Ishikawa (cell line): ENCODE measurements at regions not wholly inside any gene's neighbourhood (a gene's known extent, or its start where the extent isn't known, plus 50 kb on each side); places are given as distances from the start of the nearest gene placed in this dataset.

ENCODE experiments used
- CEBPB ChIP-seq: IDR thresholded peaks from 2 replicates; pipeline ENCODE4 v1.6.1; 2012
- CREB1 ChIP-seq: IDR thresholded peaks from 2 replicates; pipeline ENCODE4 v1.6.1; 2012; ENCODE audit warnings: low read depth
- EGR1 ChIP-seq: IDR thresholded peaks from 2 replicates; pipeline ENCODE4 v1.6.1; 2012
- EP300 ChIP-seq: IDR thresholded peaks from 2 replicates; pipeline ENCODE4 v1.6.1; 2012; ENCODE audit warnings: borderline replicate concordance
- FOXM1 ChIP-seq: IDR thresholded peaks from 2 replicates; pipeline ENCODE4 v1.6.1; 2012; ENCODE audit warnings: low read depth, borderline replicate concordance
- NFIC ChIP-seq: IDR thresholded peaks from 2 replicates; pipeline ENCODE4 v1.6.1; 2012
- RAD21 ChIP-seq: IDR thresholded peaks from 2 replicates; pipeline ENCODE4 v1.6.1; 2012; ENCODE audit warnings: low read depth
- TAF1 ChIP-seq: IDR thresholded peaks from 2 replicates; pipeline ENCODE4 v1.6.1; 2012; ENCODE audit warnings: low read depth, mild to moderate bottlenecking
- TCF12 ChIP-seq: IDR thresholded peaks from 2 replicates; pipeline ENCODE4 v1.6.1; 2012; ENCODE audit warnings: low read depth
- TEAD4 ChIP-seq: IDR thresholded peaks from 2 replicates; pipeline ENCODE4 v1.6.1; 2012
- YY1 ChIP-seq: IDR thresholded peaks from 2 replicates; pipeline ENCODE4 v1.6.1; 2012; ENCODE audit warnings: low read depth
- TF ChIP-seq, protein P1 (sequence below): IDR thresholded peaks from 2 replicates; pipeline ENCODE4 v1.6.1; 2012
- TF ChIP-seq, protein P2 (sequence below): IDR thresholded peaks from 2 replicates; pipeline ENCODE4 v1.6.1; 2012; ENCODE audit warnings: low read depth, mild to moderate bottlenecking
- TF ChIP-seq, protein P3 (sequence below): IDR thresholded peaks from 2 replicates; pipeline ENCODE4 v1.6.1; 2012

DNA sequence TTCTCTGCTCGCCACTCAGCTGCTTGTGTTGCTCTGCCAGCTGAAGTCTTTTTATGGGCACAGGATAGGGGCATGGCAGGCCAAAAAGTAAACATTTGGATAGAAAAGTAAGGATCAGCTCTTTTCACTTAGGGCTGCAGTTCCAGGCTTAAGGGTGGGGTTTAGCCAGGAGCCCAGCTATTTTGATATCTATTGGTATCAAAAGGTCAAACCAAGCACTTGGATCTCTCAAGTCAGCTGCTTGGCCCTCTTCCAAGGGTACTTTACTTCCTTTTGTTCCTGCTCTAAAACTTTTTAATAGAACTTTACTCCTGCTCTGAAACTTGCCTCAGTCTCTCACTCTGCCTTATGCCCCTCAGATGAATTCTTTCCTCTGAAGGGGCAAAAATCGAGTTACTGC, 55.7 kb upstream of the ABCC4 start:
- TF ChIP-seq, protein P1, sequence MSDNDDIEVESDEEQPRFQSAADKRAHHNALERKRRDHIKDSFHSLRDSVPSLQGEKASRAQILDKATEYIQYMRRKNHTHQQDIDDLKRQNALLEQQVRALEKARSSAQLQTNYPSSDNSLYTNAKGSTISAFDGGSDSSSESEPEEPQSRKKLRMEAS = no peak
- TF ChIP-seq YY1 (no peak), RAD21 (no peak), CREB1 (no peak), TEAD4 (no peak), TCF12 (no peak), NFIC (no peak), EP300 (no peak), FOXM1 (no peak), EGR1 (no peak), CEBPB (no peak), TAF1 (no peak)
- TF ChIP-seq, protein P2, sequence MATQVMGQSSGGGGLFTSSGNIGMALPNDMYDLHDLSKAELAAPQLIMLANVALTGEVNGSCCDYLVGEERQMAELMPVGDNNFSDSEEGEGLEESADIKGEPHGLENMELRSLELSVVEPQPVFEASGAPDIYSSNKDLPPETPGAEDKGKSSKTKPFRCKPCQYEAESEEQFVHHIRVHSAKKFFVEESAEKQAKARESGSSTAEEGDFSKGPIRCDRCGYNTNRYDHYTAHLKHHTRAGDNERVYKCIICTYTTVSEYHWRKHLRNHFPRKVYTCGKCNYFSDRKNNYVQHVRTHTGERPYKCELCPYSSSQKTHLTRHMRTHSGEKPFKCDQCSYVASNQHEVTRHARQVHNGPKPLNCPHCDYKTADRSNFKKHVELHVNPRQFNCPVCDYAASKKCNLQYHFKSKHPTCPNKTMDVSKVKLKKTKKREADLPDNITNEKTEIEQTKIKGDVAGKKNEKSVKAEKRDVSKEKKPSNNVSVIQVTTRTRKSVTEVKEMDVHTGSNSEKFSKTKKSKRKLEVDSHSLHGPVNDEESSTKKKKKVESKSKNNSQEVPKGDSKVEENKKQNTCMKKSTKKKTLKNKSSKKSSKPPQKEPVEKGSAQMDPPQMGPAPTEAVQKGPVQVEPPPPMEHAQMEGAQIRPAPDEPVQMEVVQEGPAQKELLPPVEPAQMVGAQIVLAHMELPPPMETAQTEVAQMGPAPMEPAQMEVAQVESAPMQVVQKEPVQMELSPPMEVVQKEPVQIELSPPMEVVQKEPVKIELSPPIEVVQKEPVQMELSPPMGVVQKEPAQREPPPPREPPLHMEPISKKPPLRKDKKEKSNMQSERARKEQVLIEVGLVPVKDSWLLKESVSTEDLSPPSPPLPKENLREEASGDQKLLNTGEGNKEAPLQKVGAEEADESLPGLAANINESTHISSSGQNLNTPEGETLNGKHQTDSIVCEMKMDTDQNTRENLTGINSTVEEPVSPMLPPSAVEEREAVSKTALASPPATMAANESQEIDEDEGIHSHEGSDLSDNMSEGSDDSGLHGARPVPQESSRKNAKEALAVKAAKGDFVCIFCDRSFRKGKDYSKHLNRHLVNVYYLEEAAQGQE = no peak
- TF ChIP-seq, protein P3, sequence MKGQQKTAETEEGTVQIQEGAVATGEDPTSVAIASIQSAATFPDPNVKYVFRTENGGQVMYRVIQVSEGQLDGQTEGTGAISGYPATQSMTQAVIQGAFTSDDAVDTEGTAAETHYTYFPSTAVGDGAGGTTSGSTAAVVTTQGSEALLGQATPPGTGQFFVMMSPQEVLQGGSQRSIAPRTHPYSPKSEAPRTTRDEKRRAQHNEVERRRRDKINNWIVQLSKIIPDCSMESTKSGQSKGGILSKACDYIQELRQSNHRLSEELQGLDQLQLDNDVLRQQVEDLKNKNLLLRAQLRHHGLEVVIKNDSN = no peak
